SK-N-SH (cell line): ENCODE measurements at regions not wholly inside any gene's neighbourhood (a gene's known extent, or its start where the extent isn't known, plus 50 kb on each side); places are given as distances from the start of the nearest gene placed in this dataset.

Source experiments
- CTCF ChIA-PET: fragments of 300-600, 350-600 bp; formaldehyde crosslinking; extraction: SDS; loops from one replicate; lab custom pipeline; 2021; lab: Yijun Ruan, JAX
- POLR2A ChIA-PET: fragments of 350-600 bp; sonication (Branson Sonifier 250); formaldehyde crosslinking; extraction: SDS; loops from one replicate; lab custom pipeline; 2020; ENCODE audit warnings: antibody characterized with exemption, inconsistent platforms; lab: Yijun Ruan, JAX
- DNase-seq: peaks from one replicate; pipeline ENCODE4 v3.0.0; 2012
- H2AFZ ChIP-seq: fragments of 200-600 bp; sonication (generic); 2 replicates; pipeline ENCODE4 v1.8.1; 2016; ENCODE audit warnings: antibody characterized with exemption, mild to moderate bottlenecking, low read depth
- H3F3A ChIP-seq: fragments of 200-600 bp; sonication (generic); replicated peaks from 2 replicates; pipeline ENCODE3; 2016; ENCODE audit warnings: antibody characterized with exemption, mild to moderate bottlenecking; ENCODE audit not compliant: insufficient read depth
- H3K27ac ChIP-seq, 2 experiments: fragments of 200-500 bp in 1 of 2; fragments of 200-600 bp in 1 of 2; sonication (Bioruptor generic) in 1 of 2; sonication (generic), shearing (Covaris generic) in 1 of 2; 2 replicates each; pipeline versions ENCODE4 v1.5.1 to v1.6.1; 2014 to 2016; ENCODE audit warnings: low read depth in 2 of 2, inconsistent platforms in 1 of 2, low read length in 1 of 2, mild to moderate bottlenecking in 1 of 2, mixed read lengths in 1 of 2
- H3K27me3 ChIP-seq: fragments of 200-600 bp; sonication (generic), shearing (Covaris generic); 2 replicates; pipeline ENCODE4 v1.6.1; 2016; ENCODE audit warnings: mixed run types; ENCODE audit not compliant: insufficient read depth
- H3K36me3 ChIP-seq, 2 experiments: fragments of 200-500 bp in 1 of 2; fragments of 200-600 bp in 1 of 2; sonication (Bioruptor generic) in 1 of 2; sonication (generic) in 1 of 2; replicated peaks in 1 of 2; 2 replicates each; pipeline versions ENCODE3 to v1.5.1; 2014 to 2016; ENCODE audit warnings: low read length in 1 of 2, mild to moderate bottlenecking in 1 of 2; ENCODE audit not compliant: insufficient read depth in 2 of 2, control insufficient read depth in 1 of 2
- H3K4me1 ChIP-seq, 2 experiments: fragments of 200-500 bp in 1 of 2; fragments of 200-600 bp in 1 of 2; sonication (Bioruptor generic) in 1 of 2; sonication (generic), shearing (Covaris generic) in 1 of 2; 2 replicates each; pipeline versions ENCODE4 v1.5.1 to v1.6.1; 2014 to 2016; ENCODE audit warnings: low read depth in 1 of 2, low read length in 1 of 2, mixed run types in 1 of 2; ENCODE audit not compliant: insufficient read depth in 2 of 2, control insufficient read depth in 1 of 2
- H3K4me2 ChIP-seq: fragments of 200-600 bp; sonication (generic), shearing (Covaris generic); 2 replicates; pipeline ENCODE4 v1.6.1; 2017; ENCODE audit warnings: mixed run types
- H3K4me3 ChIP-seq, 2 experiments: fragments of 200-500 bp in 1 of 2; fragments of 200-600 bp in 1 of 2; sonication (Bioruptor generic) in 1 of 2; sonication (generic), shearing (Covaris generic) in 1 of 2; 2 replicates each; pipeline versions ENCODE4 v1.5.1 to v1.8.1; 2014 to 2016; ENCODE audit warnings: low read depth in 2 of 2, inconsistent platforms in 1 of 2, low read length in 1 of 2, mild to moderate bottlenecking in 1 of 2, mixed read lengths in 1 of 2, moderate library complexity in 1 of 2
- H3K79me2 ChIP-seq: fragments of 200-600 bp; sonication (generic); 2 replicates; pipeline ENCODE4 v1.8.1; 2017; ENCODE audit warnings: mild to moderate bottlenecking; ENCODE audit not compliant: insufficient read depth
- H3K9ac ChIP-seq: fragments of 200-600 bp; sonication (generic); 2 replicates; pipeline ENCODE4 v1.6.1; 2017; ENCODE audit warnings: mixed run types
- H3K9me2 ChIP-seq: fragments of 200-600 bp; sonication (generic); 2 replicates; pipeline ENCODE4 v1.6.1; 2017; ENCODE audit warnings: mixed run types
- H3K9me3 ChIP-seq: fragments of 200-600 bp; sonication (generic); 2 replicates; pipeline ENCODE4 v1.6.1; 2017; ENCODE audit warnings: mixed run types, mild to moderate bottlenecking, moderate library complexity
- H4K20me1 ChIP-seq: fragments of 200-600 bp; sonication (generic); 2 replicates; pipeline ENCODE4 v1.6.1; 2017; ENCODE audit warnings: mild to moderate bottlenecking, mixed run types; ENCODE audit not compliant: insufficient read depth
- EP300 ChIP-seq, 2 experiments: IDR thresholded peaks; 2 replicates each; pipeline versions ENCODE4 v1.4.0 to v1.6.1; 2012; ENCODE audit warnings: borderline replicate concordance in 1 of 2, low read depth in 1 of 2, low read length in 1 of 2
- FOSL2 ChIP-seq: IDR thresholded peaks from 2 replicates; pipeline ENCODE4 v1.4.0; 2012; ENCODE audit warnings: low read depth, mild to moderate bottlenecking, moderate library complexity, borderline replicate concordance
- FOXJ3 ChIP-seq: sonication (generic); formaldehyde crosslinking; IDR thresholded peaks from 2 replicates; pipeline ENCODE4 v1.5.1; 2020; ENCODE audit warnings: mild to moderate bottlenecking, missing genetic modification reagents
- FOXM1 ChIP-seq: IDR thresholded peaks from 2 replicates; pipeline ENCODE4 v1.4.0; 2012; ENCODE audit warnings: low read depth, mild to moderate bottlenecking
- GATA2 ChIP-seq: sonication (generic); formaldehyde crosslinking; IDR thresholded peaks from 2 replicates; pipeline ENCODE4 v1.5.0; 2020; ENCODE audit warnings: mild to moderate bottlenecking, missing genetic modification reagents
- MEF2A ChIP-seq: IDR thresholded peaks from 2 replicates; pipeline ENCODE4 v1.4.0; 2012; ENCODE audit warnings: low read depth, borderline replicate concordance
- RAD21 ChIP-seq: IDR thresholded peaks from 2 replicates; pipeline ENCODE4 v1.6.1; 2012; ENCODE audit warnings: mild to moderate bottlenecking, low read length
- RXRA ChIP-seq: IDR thresholded peaks from 2 replicates; pipeline ENCODE4 v1.4.0; 2012; ENCODE audit warnings: low read depth, mild to moderate bottlenecking, borderline replicate concordance
- SIN3A ChIP-seq: IDR thresholded peaks from 2 replicates; pipeline ENCODE4 v1.6.1; 2012; ENCODE audit warnings: low read depth, mild to moderate bottlenecking, low read length, moderate library complexity, borderline replicate concordance
- SMC3 ChIP-seq: IDR thresholded peaks from 2 replicates; pipeline ENCODE4 v1.6.1; 2012; ENCODE audit warnings: low read depth, low read length, improper control_type of control experiment
- TAF1 ChIP-seq: IDR thresholded peaks from 2 replicates; pipeline ENCODE4 v1.6.1; 2012; ENCODE audit warnings: low read depth, mild to moderate bottlenecking, low read length, moderate library complexity, borderline replicate concordance
- TEAD4 ChIP-seq: IDR thresholded peaks from 2 replicates; pipeline ENCODE4 v1.4.0; 2012; ENCODE audit warnings: mild to moderate bottlenecking, borderline replicate concordance; ENCODE audit not compliant: insufficient read depth
- YY1 ChIP-seq: IDR thresholded peaks from 2 replicates; pipeline ENCODE4 v1.4.0; 2012; ENCODE audit warnings: low read depth, mild to moderate bottlenecking
- WGBS: methylation state at CpG from one replicate; pipeline ENCODE4 v1.1.6; 2017; ENCODE audit warnings: low lambda C conversion rate; 5-methylcytosine and 5-hydroxymethylcytosine counted together
- TF ChIP-seq, protein P1 (sequence below): fragments of 150-350 bp; IDR thresholded peaks from 2 replicates; pipeline ENCODE4 v1.6.1; 2017; ENCODE audit warnings: antibody characterized with exemption, low read length, low read depth, borderline replicate concordance
- TF ChIP-seq, protein P2 (sequence below): IDR thresholded peaks from 2 replicates; pipeline ENCODE4 v1.4.0; 2012; ENCODE audit warnings: low read depth
- TF ChIP-seq, protein P3 (sequence below): IDR thresholded peaks from 2 replicates; pipeline ENCODE4; 2012
- TF ChIP-seq, protein P4 (sequence below): fragments of 150-350 bp; IDR thresholded peaks from 2 replicates; pipeline ENCODE4 v1.6.1; 2016; ENCODE audit warnings: mild to moderate bottlenecking, low read depth, low read length
- TF ChIP-seq, protein P5 (sequence below): IDR thresholded peaks from 2 replicates; pipeline ENCODE4 v1.4.0; 2012; ENCODE audit warnings: low read depth, borderline replicate concordance

DNA sequence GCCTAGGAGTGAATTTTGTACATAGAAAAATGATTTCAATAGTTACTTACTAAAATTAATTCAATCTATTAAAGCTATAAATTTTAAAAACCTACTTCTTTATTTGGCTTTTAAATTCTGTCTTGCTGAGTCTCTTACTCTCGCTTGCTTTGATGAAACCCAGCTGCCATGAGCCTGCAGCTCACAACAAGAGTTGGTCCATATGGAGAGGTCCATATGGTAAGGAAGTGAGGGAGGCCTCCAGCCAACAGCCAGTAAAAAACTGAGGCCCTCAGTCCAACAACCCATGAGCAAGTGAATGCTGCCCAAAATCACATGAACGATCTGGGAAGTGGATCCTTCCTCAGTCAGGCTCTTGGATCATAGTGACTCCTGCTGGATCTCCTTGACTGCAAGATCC lies 89.9 kb upstream of the CXADR start:
- WGBS: 46% methylated on average over 2 of the region's 2 CpGs
- POLR2A ChIA-PET: no interaction called here
- TF ChIP-seq FOXJ3 (no peak), EP300 (IDR thresholded peaks at IDR 0.05; ENCODE audit: borderline replicate concordance in 1 of 2, low read depth in 1 of 2, low read length in 1 of 2) (no peak), RXRA (no peak), YY1 (no peak), MEF2A (no peak)
- TF ChIP-seq, protein P1, sequence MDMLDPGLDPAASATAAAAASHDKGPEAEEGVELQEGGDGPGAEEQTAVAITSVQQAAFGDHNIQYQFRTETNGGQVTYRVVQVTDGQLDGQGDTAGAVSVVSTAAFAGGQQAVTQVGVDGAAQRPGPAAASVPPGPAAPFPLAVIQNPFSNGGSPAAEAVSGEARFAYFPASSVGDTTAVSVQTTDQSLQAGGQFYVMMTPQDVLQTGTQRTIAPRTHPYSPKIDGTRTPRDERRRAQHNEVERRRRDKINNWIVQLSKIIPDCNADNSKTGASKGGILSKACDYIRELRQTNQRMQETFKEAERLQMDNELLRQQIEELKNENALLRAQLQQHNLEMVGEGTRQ: no peak
- TF ChIP-seq, protein P2, sequence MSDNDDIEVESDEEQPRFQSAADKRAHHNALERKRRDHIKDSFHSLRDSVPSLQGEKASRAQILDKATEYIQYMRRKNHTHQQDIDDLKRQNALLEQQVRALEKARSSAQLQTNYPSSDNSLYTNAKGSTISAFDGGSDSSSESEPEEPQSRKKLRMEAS: no peak
- H3K36me3 ChIP-seq: no peaks in the 10 kb centered on the region
- no peak overlapping the region for H3K4me3 ChIP-seq
- H3K27me3 ChIP-seq: no peaks in the 10 kb centered on the region
- no peak overlapping the region for H3K27ac ChIP-seq
- no peak for DNase-seq
- no peak overlapping the region for H2AFZ ChIP-seq
- H3K79me2 ChIP-seq: no peaks in the 10 kb centered on the region
- CTCF ChIA-PET: no interaction called here
- H3F3A ChIP-seq: no peaks in the 10 kb centered on the region
- H3K4me2 ChIP-seq: no peak overlapping the region
- H3K9ac ChIP-seq: no peak overlapping the region
- H4K20me1 ChIP-seq: no peaks in the 10 kb centered on the region
- no peaks in the 10 kb centered on the region for H3K9me2 ChIP-seq
- no peaks in the 10 kb centered on the region for H3K4me1 ChIP-seq
- no peaks in the 10 kb centered on the region for H3K9me3 ChIP-seq

DNA sequence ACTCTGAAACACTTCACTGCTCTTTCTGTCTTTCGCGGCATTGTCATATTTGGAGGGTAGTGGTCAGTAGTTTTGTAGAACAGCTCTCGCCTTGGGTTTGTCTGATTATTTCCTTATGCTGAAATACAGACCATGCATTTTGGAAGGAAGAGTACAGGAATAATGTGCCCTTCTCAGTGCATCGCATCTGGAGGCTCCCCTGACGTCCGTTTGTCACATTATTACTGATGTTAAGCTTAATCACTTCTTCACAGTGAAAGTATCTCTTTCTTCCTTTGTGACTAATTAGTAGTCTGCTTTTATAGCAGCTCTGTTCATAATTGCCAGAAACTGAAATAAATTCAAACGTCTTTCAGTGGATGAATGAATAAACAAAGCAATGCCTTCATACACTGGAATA lies 85.7 kb upstream of the CXADR start:
- CTCF ChIA-PET: interaction anchor here (0.7 kb wide), 1 partner anchor 41 kb away, joined by 4 read pairs; no protein-coding TSS in a partner anchor
- TF ChIP-seq SIN3A (no peak), RXRA (no peak)

DNA sequence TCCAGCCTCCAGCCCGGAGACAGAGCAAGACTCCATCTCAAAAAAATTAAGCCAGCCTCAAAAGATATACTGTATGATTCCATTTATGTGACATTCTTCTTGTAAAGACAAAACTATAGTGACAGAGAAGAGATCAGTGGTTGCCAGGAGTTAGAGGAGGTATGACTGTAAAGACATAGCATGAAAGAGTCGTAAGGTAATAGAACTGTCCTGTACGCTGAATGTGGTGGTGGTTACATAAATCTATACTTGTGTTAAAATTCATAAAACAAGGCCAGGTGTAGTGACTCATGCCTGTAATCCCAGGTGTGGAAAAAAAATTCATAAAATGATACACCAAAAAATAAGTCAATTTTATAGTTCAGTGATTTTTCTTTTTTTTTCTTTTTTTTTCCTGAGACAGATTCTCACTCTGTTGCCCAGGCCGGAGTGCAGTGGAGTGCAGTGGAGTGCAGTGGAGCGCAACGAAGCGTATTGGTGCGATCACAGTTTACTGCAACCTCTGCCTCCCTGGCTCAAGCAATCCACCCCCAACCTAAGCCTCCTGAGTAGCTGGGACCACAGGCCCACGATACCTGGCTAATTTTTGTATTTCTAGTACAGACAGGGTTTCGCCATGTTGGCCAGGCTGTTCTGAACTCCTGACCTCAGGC lies 84.9 kb upstream of the CXADR start:
- no peaks in the 10 kb centered on the region for H3K9me2 ChIP-seq
- H3K4me3 ChIP-seq: no peak overlapping the region
- POLR2A ChIA-PET: no interaction called here
- H3K27ac ChIP-seq: no peak overlapping the region
- H2AFZ ChIP-seq: no peak overlapping the region
- H3K9ac ChIP-seq: no peak overlapping the region
- H3K9me3 ChIP-seq: no peaks in the 10 kb centered on the region
- no peaks in the 10 kb centered on the region for H3K27me3 ChIP-seq
- 72% methylated on average over 10 of the region's 10 CpGs for WGBS
- no peaks in the 10 kb centered on the region for H3F3A ChIP-seq
- CTCF ChIA-PET: no interaction called here
- H3K4me1 ChIP-seq: no peaks in the 10 kb centered on the region
- H3K36me3 ChIP-seq: no peaks in the 10 kb centered on the region
- H4K20me1 ChIP-seq: no peaks in the 10 kb centered on the region
- no peak for DNase-seq
- no peaks in the 10 kb centered on the region for H3K79me2 ChIP-seq
- H3K4me2 ChIP-seq: no peak overlapping the region
- TF ChIP-seq SMC3 (no peak), YY1 (no peak), TAF1 (no peak), FOXM1 (no peak), FOSL2 (no peak), GATA2 (CRISPR knock-in tag) (no peak), RAD21 (no peak), TEAD4 (no peak), MEF2A (no peak)
- TF ChIP-seq, protein P2: no peak
- TF ChIP-seq, protein P3, sequence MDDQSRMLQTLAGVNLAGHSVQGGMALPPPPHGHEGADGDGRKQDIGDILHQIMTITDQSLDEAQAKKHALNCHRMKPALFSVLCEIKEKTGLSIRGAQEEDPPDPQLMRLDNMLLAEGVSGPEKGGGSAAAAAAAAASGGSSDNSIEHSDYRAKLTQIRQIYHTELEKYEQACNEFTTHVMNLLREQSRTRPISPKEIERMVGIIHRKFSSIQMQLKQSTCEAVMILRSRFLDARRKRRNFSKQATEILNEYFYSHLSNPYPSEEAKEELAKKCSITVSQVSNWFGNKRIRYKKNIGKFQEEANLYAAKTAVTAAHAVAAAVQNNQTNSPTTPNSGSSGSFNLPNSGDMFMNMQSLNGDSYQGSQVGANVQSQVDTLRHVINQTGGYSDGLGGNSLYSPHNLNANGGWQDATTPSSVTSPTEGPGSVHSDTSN: no peak
- TF ChIP-seq, protein P4, sequence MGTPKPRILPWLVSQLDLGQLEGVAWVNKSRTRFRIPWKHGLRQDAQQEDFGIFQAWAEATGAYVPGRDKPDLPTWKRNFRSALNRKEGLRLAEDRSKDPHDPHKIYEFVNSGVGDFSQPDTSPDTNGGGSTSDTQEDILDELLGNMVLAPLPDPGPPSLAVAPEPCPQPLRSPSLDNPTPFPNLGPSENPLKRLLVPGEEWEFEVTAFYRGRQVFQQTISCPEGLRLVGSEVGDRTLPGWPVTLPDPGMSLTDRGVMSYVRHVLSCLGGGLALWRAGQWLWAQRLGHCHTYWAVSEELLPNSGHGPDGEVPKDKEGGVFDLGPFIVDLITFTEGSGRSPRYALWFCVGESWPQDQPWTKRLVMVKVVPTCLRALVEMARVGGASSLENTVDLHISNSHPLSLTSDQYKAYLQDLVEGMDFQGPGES: no peak
- TF ChIP-seq, protein P5, sequence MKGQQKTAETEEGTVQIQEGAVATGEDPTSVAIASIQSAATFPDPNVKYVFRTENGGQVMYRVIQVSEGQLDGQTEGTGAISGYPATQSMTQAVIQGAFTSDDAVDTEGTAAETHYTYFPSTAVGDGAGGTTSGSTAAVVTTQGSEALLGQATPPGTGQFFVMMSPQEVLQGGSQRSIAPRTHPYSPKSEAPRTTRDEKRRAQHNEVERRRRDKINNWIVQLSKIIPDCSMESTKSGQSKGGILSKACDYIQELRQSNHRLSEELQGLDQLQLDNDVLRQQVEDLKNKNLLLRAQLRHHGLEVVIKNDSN: no peak

More for the DNA sequence above, 85.7 kb upstream of the CXADR start:
- no peaks in the 10 kb centered on the region for H3K79me2 ChIP-seq
- no peaks in the 10 kb centered on the region for H3K27me3 ChIP-seq
- no peaks in the 10 kb centered on the region for H3F3A ChIP-seq
- H3K27ac ChIP-seq: no peak overlapping the region
- no peak overlapping the region for H2AFZ ChIP-seq
- H3K36me3 ChIP-seq: no peaks in the 10 kb centered on the region
- no peaks in the 10 kb centered on the region for H3K9me2 ChIP-seq
- POLR2A ChIA-PET: no interaction called here
- H3K4me2 ChIP-seq: no peak overlapping the region
- H3K9ac ChIP-seq: no peak overlapping the region
- WGBS: 64% methylated on average over 7 of the region's 7 CpGs
- H3K4me3 ChIP-seq: no peak overlapping the region
- H3K9me3 ChIP-seq: no peaks in the 10 kb centered on the region
- no peak for DNase-seq
- no peaks in the 10 kb centered on the region for H4K20me1 ChIP-seq
- H3K4me1 ChIP-seq: no peaks in the 10 kb centered on the region
